Spinal cord (tissue), 1 donor: ENCODE measurements at regions not wholly inside any gene's neighbourhood (a gene's known extent, or its start where the extent isn't known, plus 50 kb on each side); places are given as distances from the start of the nearest gene placed in this dataset. TPM values are rescaled to one million over a fixed set of nuclear protein-coding genes. Genes with fewer than 3 reads are reported as not detected.

ENCODE experiments used
- small RNA-seq: library from RNA; depleted of rRNA; stranded (forward); fragments of <200 nt; gene quantifications from one replicate; pipeline ENCODE3, GENCODE V24; 2014; ENCODE audit warnings: low replicate concordance

Small RNA genes lying in the stretch of these regions (small RNA-seq; reads per million reads assigned to genes)
- not detected for gene AC009474.2
